K562 (cell line): ENCODE measurements at regions not wholly inside any gene's neighbourhood (a gene's known extent, or its start where the extent isn't known, plus 50 kb on each side); places are given as distances from the start of the nearest gene placed in this dataset.

Source experiments
- ATF2 ChIP-seq: sonication (generic); formaldehyde crosslinking; IDR thresholded peaks from 2 replicates; pipeline ENCODE4 v1.8.1; 2022; ENCODE audit warnings: missing genetic modification reagents
- HMG20A ChIP-seq: fragments of 450-650 bp; formaldehyde crosslinking; conservative IDR thresholded peaks from 2 replicates; pipeline ENCODE4 v1.4.0; 2020; ENCODE audit warnings: mild to moderate bottlenecking, mixed read lengths
- NFIX ChIP-seq: fragments of 250-450 bp; sonication (Bioruptor Pico); IDR thresholded peaks from 2 replicates; pipeline ENCODE4 v1.4.0; 2020; ENCODE audit warnings: low read depth, mild to moderate bottlenecking, moderate library complexity
- NONO ChIP-seq, 2 experiments: fragments of 200-400 bp in 1 of 2; fragments of 450-650 bp in 1 of 2; formaldehyde crosslinking in 1 of 2; IDR thresholded peaks; 2 replicates each; pipeline ENCODE4 v1.6.1; 2017; ENCODE audit warnings: low read depth in 2 of 2, mild to moderate bottlenecking in 2 of 2, moderate library complexity in 2 of 2, low read length in 1 of 2
- RB1 ChIP-seq: fragments of 450-650 bp; IDR thresholded peaks from 2 replicates; pipeline ENCODE4 v1.6.1; 2017; ENCODE audit warnings: low read depth, mild to moderate bottlenecking
- RBM22 ChIP-seq: fragments of 200-400 bp; formaldehyde crosslinking; IDR thresholded peaks from 2 replicates; pipeline ENCODE4 v1.6.1; 2018; ENCODE audit warnings: low read length, low read depth; ENCODE audit not compliant: poor library complexity, severe bottlenecking
- SP2 ChIP-seq: IDR thresholded peaks from 2 replicates; pipeline ENCODE4 v1.6.1; 2011; ENCODE audit warnings: mild to moderate bottlenecking, low read depth, low read length, moderate library complexity; ENCODE audit not compliant: poor library complexity, severe bottlenecking; ENCODE audit errors: extremely low read depth
- U2AF1 ChIP-seq: fragments of 200-400 bp; formaldehyde crosslinking; optimal IDR thresholded peaks from 2 replicates; pipeline ENCODE3; 2017; ENCODE audit warnings: mild to moderate bottlenecking, low read depth, low read length, moderate library complexity
- TF ChIP-seq, protein P1 (sequence below): fragments of 250-450 bp; sonication (Bioruptor Pico); IDR thresholded peaks from 2 replicates; pipeline ENCODE4 v1.5.0; 2021; ENCODE audit warnings: mild to moderate bottlenecking, moderate library complexity

GRCh38 chr2:241950413-241951315 is 81.1 kb downstream of the RTP5 start (continued):
- TF ChIP-seq, protein P1, sequence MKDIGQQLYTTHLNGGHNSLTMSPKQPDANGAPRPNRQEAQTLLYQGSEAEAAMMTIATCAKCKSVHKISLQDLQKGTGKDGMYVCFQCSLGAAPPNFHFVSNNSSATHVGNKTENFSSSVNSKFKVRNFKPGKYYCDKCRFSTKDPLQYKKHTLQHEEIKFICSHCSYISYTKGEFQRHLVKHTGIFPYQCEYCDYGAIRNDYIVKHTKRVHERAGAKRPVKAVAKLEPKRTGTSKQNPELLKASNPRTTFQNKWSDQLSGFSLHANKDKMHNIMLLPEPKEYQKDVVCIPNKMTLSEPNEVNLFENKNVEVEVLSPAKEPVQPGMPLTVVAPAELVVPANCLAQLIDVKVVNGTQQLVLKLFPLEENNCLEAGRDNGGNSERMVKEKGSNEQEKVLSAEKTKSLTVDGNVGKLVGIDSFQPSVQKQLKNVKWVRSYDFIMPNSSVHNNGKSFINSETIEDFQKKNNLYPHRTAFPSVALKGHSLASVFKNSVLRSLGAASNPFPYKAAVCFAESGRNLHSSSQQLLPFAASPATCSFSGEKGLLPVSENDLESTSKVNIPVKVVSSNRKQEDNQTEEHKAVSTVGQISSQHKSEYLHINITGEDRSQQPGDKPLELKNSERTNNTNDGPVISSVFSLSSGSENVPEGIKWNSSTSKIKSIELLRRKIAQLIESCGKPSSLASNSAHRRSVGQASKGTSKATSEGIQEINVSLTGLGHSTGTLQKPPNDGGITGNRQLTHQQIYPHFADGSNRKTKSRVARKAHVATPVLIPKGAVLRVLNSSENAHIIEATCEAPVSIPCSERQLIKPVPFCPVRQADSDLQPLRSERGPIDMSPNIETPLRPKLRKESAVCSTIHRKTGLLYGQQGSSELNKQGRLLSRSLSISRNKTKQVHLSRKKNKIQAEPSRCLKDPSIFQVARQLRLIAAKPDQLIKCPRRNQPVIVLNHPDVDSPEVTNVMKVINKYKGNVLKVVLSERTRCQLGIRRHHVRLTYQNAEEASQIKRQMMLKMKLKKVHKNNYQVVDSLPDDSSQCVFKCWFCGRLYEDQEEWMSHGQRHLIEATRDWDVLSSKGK (CRISPR knock-in tag): no peak
- no peak for TF ChIP-seq HMG20A (CRISPR knock-in tag)
- no peak for TF ChIP-seq ATF2 (CRISPR knock-in tag)
- no peak for TF ChIP-seq NFIX (CRISPR knock-in tag)
- no peak for TF ChIP-seq NONO (IDR thresholded peaks at IDR 0.05; ENCODE audit: low read depth in 2 of 2, low read length in 1 of 2)
- TF ChIP-seq RBM22: no peak
- TF ChIP-seq RB1: peak; percentile 34; the same call in 1 of the 2 replicates
- no peak for TF ChIP-seq SP2
- TF ChIP-seq U2AF1: no peak
- TF ChIP-seq, all 486 proteins: peak for 18
